IMR-90 (cell line): ENCODE measurements at regions not wholly inside any gene's neighbourhood (a gene's known extent, or its start where the extent isn't known, plus 50 kb on each side); places are given as distances from the start of the nearest gene placed in this dataset.

Experiments used
- ATAC-seq: fragments of 200-7000 bp; cut with Tn5 transposase; 2 replicates; pipeline ENCODE4 v1.9.1; 2020; ENCODE audit warnings: low read depth, mild to moderate bottlenecking, moderate library complexity
- BruUV-seq: library from RNA; stranded (reverse); fragments of 400-500 nt; replicated peaks from 2 replicates; lab custom pipeline; 2021; lab: Mats Ljungman, UMichigan
- CTCF ChIA-PET: fragments of 300-600 bp; formaldehyde crosslinking; extraction: SDS; loops from one replicate; lab custom pipeline; 2021; ENCODE audit warnings: antibody characterized with exemption; lab: Yijun Ruan, JAX
- POLR2A ChIA-PET: fragments of 300-600 bp; sonication (Branson Sonifier 250); formaldehyde crosslinking; loops from one replicate; lab custom pipeline; 2022; ENCODE audit warnings: antibody characterized with exemption; ENCODE audit not compliant: unreplicated experiment; lab: Charles Lee
- DNase-seq: peaks from one replicate; pipeline ENCODE4 v3.0.0; 2013
- H2AFZ ChIP-seq: replicated peaks from 2 replicates; pipeline ENCODE3; 2013; ENCODE audit warnings: low read length, mild to moderate bottlenecking; ENCODE audit not compliant: poor library complexity
- H2AK5ac ChIP-seq: 2 replicates; pipeline ENCODE4 v1.6.1; 2013; ENCODE audit warnings: low read depth, low read length, inconsistent platforms
- H2AK9ac ChIP-seq: replicated peaks from 2 replicates; pipeline ENCODE3; 2013; ENCODE audit warnings: mild to moderate bottlenecking, low read depth, low read length, moderate library complexity; ENCODE audit not compliant: poor library complexity
- H2BK120ac ChIP-seq: 2 replicates; pipeline ENCODE4 v1.6.1; 2013; ENCODE audit warnings: low read depth, low read length, inconsistent platforms
- H2BK15ac ChIP-seq: 3 replicates; pipeline ENCODE4 v1.6.1; 2013; ENCODE audit warnings: low read depth, low read length, inconsistent platforms
- H2BK20ac ChIP-seq: 2 replicates; pipeline ENCODE4 v1.6.1; 2013; ENCODE audit warnings: low read depth, mild to moderate bottlenecking, inconsistent platforms, low read length, moderate library complexity
- H2BK5ac ChIP-seq: 2 replicates; pipeline ENCODE4 v1.6.1; 2013; ENCODE audit warnings: mild to moderate bottlenecking, low read depth, low read length, inconsistent platforms; ENCODE audit not compliant: poor library complexity, severe bottlenecking
- H3K14ac ChIP-seq: replicated peaks from 2 replicates; pipeline ENCODE4 v1.6.1; 2013; ENCODE audit warnings: low read depth, low read length, inconsistent platforms
- H3K18ac ChIP-seq: 2 replicates; pipeline ENCODE4 v1.6.1; 2013; ENCODE audit warnings: low read depth, low read length, control low read depth
- H3K23ac ChIP-seq: 2 replicates; pipeline ENCODE4 v1.6.1; 2013; ENCODE audit warnings: low read depth, low read length, inconsistent platforms
- H3K27ac ChIP-seq: 2 replicates; pipeline ENCODE4 v1.5.1; 2013; ENCODE audit warnings: mild to moderate bottlenecking, control low read depth, low read length; ENCODE audit not compliant: insufficient read depth
- H3K27me3 ChIP-seq: 2 replicates; pipeline ENCODE4 v1.6.1; 2013; ENCODE audit warnings: low read length; ENCODE audit not compliant: control insufficient read depth, insufficient read depth
- H3K36me3 ChIP-seq: 2 replicates; pipeline ENCODE4 v1.6.1; 2013; ENCODE audit warnings: low read length, mixed read lengths; ENCODE audit not compliant: control insufficient read depth, insufficient read depth
- H3K4ac ChIP-seq: 2 replicates; pipeline ENCODE4 v1.6.1; 2013; ENCODE audit warnings: low read depth, low read length, inconsistent platforms
- H3K4me1 ChIP-seq: 2 replicates; pipeline ENCODE4 v1.6.1; 2013; ENCODE audit warnings: low read length, mixed read lengths; ENCODE audit not compliant: control insufficient read depth, insufficient read depth
- H3K4me2 ChIP-seq: 2 replicates; pipeline ENCODE4 v1.6.1; 2013; ENCODE audit warnings: low read depth, mild to moderate bottlenecking, control low read depth, low read length, moderate library complexity
- H3K4me3 ChIP-seq: 2 replicates; pipeline ENCODE4 v1.5.1; 2013; ENCODE audit warnings: low read depth, mild to moderate bottlenecking, control low read depth, low read length, moderate library complexity; ENCODE audit not compliant: insufficient read depth
- H3K56ac ChIP-seq: 2 replicates; pipeline ENCODE4 v1.6.1; 2013; ENCODE audit warnings: low read length, inconsistent platforms; ENCODE audit not compliant: insufficient read depth; ENCODE audit errors: extremely low read depth
- H3K79me1 ChIP-seq, 2 experiments: 2 replicates each; pipeline ENCODE4 v1.6.1; 2013; ENCODE audit warnings: low read length in 2 of 2, inconsistent platforms in 1 of 2, low read depth in 1 of 2
- H3K9ac ChIP-seq: 2 replicates; pipeline ENCODE4 v1.6.1; 2013; ENCODE audit warnings: low read depth, low read length, control low read depth
- H3K9me1 ChIP-seq: 2 replicates; pipeline ENCODE4 v1.6.1; 2013; ENCODE audit warnings: low read length, inconsistent platforms; ENCODE audit not compliant: insufficient read depth
- H3K9me3 ChIP-seq: 2 replicates; pipeline ENCODE4 v1.6.1; 2013; ENCODE audit warnings: low read length; ENCODE audit not compliant: control insufficient read depth, insufficient read depth
- H4K20me1 ChIP-seq: 2 replicates; pipeline ENCODE4 v1.6.1; 2013; ENCODE audit warnings: low read length, inconsistent platforms; ENCODE audit not compliant: insufficient read depth
- H4K5ac ChIP-seq: 2 replicates; pipeline ENCODE4 v1.6.1; 2013; ENCODE audit warnings: mild to moderate bottlenecking, low read depth, low read length, control low read depth
- H4K8ac ChIP-seq, 2 experiments: 2 replicates each; pipeline ENCODE4 v1.6.1; 2013; ENCODE audit warnings: low read depth in 2 of 2, low read length in 2 of 2, control low read depth in 1 of 2, inconsistent platforms in 1 of 2
- H4K91ac ChIP-seq: 2 replicates; pipeline ENCODE4 v1.6.1; 2013; ENCODE audit warnings: low read depth, low read length, inconsistent platforms; ENCODE audit not compliant: insufficient read depth
- BHLHE40 ChIP-seq: fragments of 150-350 bp; IDR thresholded peaks from 2 replicates; pipeline ENCODE4 v1.6.1; 2016; ENCODE audit warnings: mild to moderate bottlenecking, low read depth, low read length
- CEBPB ChIP-seq: IDR thresholded peaks from 2 replicates; pipeline ENCODE4 v1.6.1; 2012; ENCODE audit warnings: low read depth, low read length, improper control_type of control experiment
- ELK1 ChIP-seq: fragments of 150-350 bp; IDR thresholded peaks from 2 replicates; pipeline ENCODE4 v1.6.1; 2016; ENCODE audit warnings: low read depth, mild to moderate bottlenecking, low read length, moderate library complexity, borderline replicate concordance
- FOS ChIP-seq: fragments of 150-350 bp; IDR thresholded peaks from 2 replicates; pipeline ENCODE4 v1.6.1; 2016; ENCODE audit warnings: low read depth, low read length
- MAZ ChIP-seq: IDR thresholded peaks from 2 replicates; pipeline ENCODE4 v1.6.1; 2012; ENCODE audit warnings: low read depth, mild to moderate bottlenecking, low read length, improper control_type of control experiment, moderate library complexity, borderline replicate concordance
- RFX5 ChIP-seq: IDR thresholded peaks from 2 replicates; pipeline ENCODE4 v1.8.0; 2012; ENCODE audit warnings: low read depth, mild to moderate bottlenecking, low read length, moderate library complexity
- USF2 ChIP-seq: fragments of 150-350 bp; IDR thresholded peaks from 2 replicates; pipeline ENCODE4 v1.6.1; 2017; ENCODE audit warnings: mild to moderate bottlenecking, antibody characterized with exemption, low read length, low read depth
- WGBS, 2 experiments: methylation state at CpG; one replicate each; pipeline versions ENCODE4 v1.1.5 to v1.1.7; 2013; ENCODE audit warnings: missing lambda C conversion rate in 2 of 2; ENCODE audit not compliant: insufficient read length in 1 of 2; ENCODE audit errors: extremely low coverage in 2 of 2; 5-methylcytosine and 5-hydroxymethylcytosine counted together
- dilution Hi-C: fragments of 300-500 bp; cut with HindIII; formaldehyde crosslinking; loops from one replicate; pipeline ENCODE4 v1.14.3; 2018; ENCODE audit warnings: low sequenced_read_pairs; ENCODE audit not compliant: unreplicated experiment
- in situ Hi-C: fragments of 300-500 bp; cut with MboI; formaldehyde crosslinking; loops from 3 replicates; pipeline ENCODE4 v1.14.3; 2019; ENCODE audit warnings: low sequenced_read_pairs, inconsistent platforms, mixed read lengths
- intact Hi-C: fragments of 100-400 bp; cut with micrococcal nuclease; formaldehyde crosslinking; loops from 2 replicates; pipeline ENCODE4 v1.10.0; 2022

DNA sequence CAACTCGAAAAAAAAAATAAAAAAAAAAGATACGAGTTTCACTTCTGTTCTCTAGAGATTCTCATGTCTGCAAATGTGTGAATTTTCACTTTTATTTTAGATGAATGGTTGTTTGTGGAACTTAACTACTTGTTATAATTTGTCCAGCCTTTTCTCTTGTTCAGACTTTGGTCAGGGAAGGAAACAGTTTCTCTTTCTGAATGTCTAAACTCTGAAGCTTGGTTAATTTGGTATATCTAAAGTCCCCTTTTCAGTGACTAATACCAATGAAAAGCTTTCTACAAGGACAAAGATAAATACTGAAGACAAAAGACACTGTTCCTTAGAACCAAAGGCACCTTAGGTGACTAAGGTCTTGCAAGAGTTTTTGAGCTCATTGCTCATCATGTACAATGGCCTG, 144.4 kb upstream of the PIEZO2 start:
- no peak for TF ChIP-seq USF2
- no peak for TF ChIP-seq ELK1
- TF ChIP-seq RFX5: no peak
- no peak for TF ChIP-seq FOS
- no peak for TF ChIP-seq MAZ
- no peak for TF ChIP-seq BHLHE40
- no peak for TF ChIP-seq CEBPB
- dilution Hi-C loops: no loop called here
- H2AK9ac ChIP-seq: no peak overlapping the region
- ATAC-seq (no peak), DNase-seq (no peak)
- in situ Hi-C loops: no loop called here
- intact Hi-C loops: no loop called here
- H3K23ac ChIP-seq: no peak overlapping the region
- no CpG with 5 or more reads among the region's 2 CpGs for WGBS, 2 experiments
- no peak overlapping the region for H2BK15ac ChIP-seq
- ChIA-PET POLR2A (no interaction called here), CTCF (interaction anchor here (1.0 to 2.7 kb wide), 4 partner anchors 10 to 226 kb away, joined by 3 to 12 read pairs (median 4); no protein-coding TSS in a partner anchor)
- no peaks in the 10 kb centered on the region for H3K4me1 ChIP-seq
- no peaks in the 10 kb centered on the region for H3K36me3 ChIP-seq
- H3K9me1 ChIP-seq: no peaks in the 10 kb centered on the region
- H3K4me3 ChIP-seq: no peak overlapping the region
- H2BK120ac ChIP-seq: no peak overlapping the region
- no peak overlapping the region for H3K56ac ChIP-seq
- H4K8ac ChIP-seq: no peak overlapping the region
- H3K27ac ChIP-seq: no peak overlapping the region
- BruUV-seq: no TSS peak
- peaks cover 6% of the 10 kb centered on the region; the same call in 1 of the 2 replicates for H3K27me3 ChIP-seq
- H2BK20ac ChIP-seq: no peak overlapping the region
- no peak overlapping the region for H2AFZ ChIP-seq
- H4K5ac ChIP-seq: no peak overlapping the region
- no peak overlapping the region for H3K4me2 ChIP-seq
- no peak overlapping the region for H3K9ac ChIP-seq
- no peaks in the 10 kb centered on the region for H3K9me3 ChIP-seq
- H3K14ac ChIP-seq: no peak overlapping the region
- H4K91ac ChIP-seq: no peak overlapping the region
- no peak overlapping the region for H2AK5ac ChIP-seq
- no peak overlapping the region for H2BK5ac ChIP-seq
- H3K18ac ChIP-seq: no peak overlapping the region
- no peaks in the 10 kb centered on the region for H4K20me1 ChIP-seq
- H3K4ac ChIP-seq: no peak overlapping the region
- no peaks in the 10 kb centered on the region for H3K79me1 ChIP-seq
